Progenitor cell of endocrine pancreas (in vitro differentiated cells): ENCODE measurements at regions not wholly inside any gene's neighbourhood (a gene's known extent, or its start where the extent isn't known, plus 50 kb on each side); places are given as distances from the start of the nearest gene placed in this dataset.
"Not testable (repeated sequence)": the region's sequence is repeated elsewhere in the genome, so short reads cannot be mapped to it uniquely, and the experiment has no call there.

Experiments used
- DNase-seq: peaks from one replicate; pipeline ENCODE4 v3.0.0; 2021; ENCODE audit warnings: low spot score; ENCODE audit not compliant: unreplicated experiment
- H3K27ac Mint-ChIP-seq: 2 replicates; pipeline ENCODE4 v1.8.0; 2021; ENCODE audit warnings: mild to moderate bottlenecking, moderate library complexity, mixed read lengths
- H3K27me3 Mint-ChIP-seq: 2 replicates; pipeline ENCODE4 v1.8.0; 2021; ENCODE audit warnings: mixed read lengths
- H3K36me3 Mint-ChIP-seq: 2 replicates; pipeline ENCODE4 v1.8.0; 2022; ENCODE audit warnings: mixed read lengths; ENCODE audit not compliant: insufficient read depth
- H3K4me1 Mint-ChIP-seq: 2 replicates; pipeline ENCODE4 v1.8.0; 2021; ENCODE audit warnings: low read depth, mixed read lengths
- H3K4me3 Mint-ChIP-seq: 2 replicates; pipeline ENCODE4 v1.8.0; 2021; ENCODE audit warnings: low read depth, mild to moderate bottlenecking, moderate library complexity, mixed read lengths
- H3K9me3 Mint-ChIP-seq: 2 replicates; pipeline ENCODE4 v1.8.0; 2021; ENCODE audit warnings: low read depth, mixed read lengths
- CTCF ChIP-seq: fragments of 200-600 bp; sonication (generic); IDR thresholded peaks from one replicate; pipeline ENCODE4 v1.5.0; 2021; ENCODE audit warnings: antibody characterized with exemption, mild to moderate bottlenecking; ENCODE audit not compliant: unreplicated experiment

GRCh38 chr6:11450037-11450436, 87.5 kb upstream of the TMEM170B start:
- Mint-ChIP-seq H3K9me3 (peaks cover 17% of the 10 kb centered on the region), H3K36me3 (no peaks in the 10 kb centered on the region), H3K4me1 (no peaks in the 10 kb centered on the region), H3K4me3 (no peak overlapping the region), H3K27ac (peak overlapping the region; percentile 8), H3K27me3 (peaks cover 8% of the 10 kb centered on the region)
- TF ChIP-seq CTCF = no peak
- DNase-seq = no peak

GRCh38 chr6:11449408-11449807, 88.1 kb upstream of the TMEM170B start:
- DNase-seq = no peak
- Mint-ChIP-seq H3K4me1 (no peaks in the 10 kb centered on the region), H3K9me3 (peaks cover 20% of the 10 kb centered on the region), H3K27ac (no peak overlapping the region), H3K4me3 (no peak overlapping the region), H3K36me3 (no peaks in the 10 kb centered on the region), H3K27me3 (peaks cover 2% of the 10 kb centered on the region)
- no peak for TF ChIP-seq CTCF

- Mint-ChIP-seq H3K4me1 (no peaks in the 10 kb centered on the region), H3K27me3 (no peaks in the 10 kb centered on the region), H3K9me3 (peaks cover 16% of the 10 kb centered on the region), H3K4me3 (no peak overlapping the region), H3K36me3 (no peaks in the 10 kb centered on the region), H3K27ac (no peak overlapping the region)
- DNase-seq = no peak
- no peak for TF ChIP-seq CTCF
These were observed 89.5 kb upstream of the TMEM170B start for GRCh38 chr6:11448038-11448437.

GRCh38 chr6:11447265-11447664, 90.3 kb upstream of the TMEM170B start:
- H3K27ac Mint-ChIP-seq = no peak overlapping the region
- H3K4me1 Mint-ChIP-seq = no peaks in the 10 kb centered on the region
- H3K4me3 Mint-ChIP-seq = no peak overlapping the region
- H3K9me3 Mint-ChIP-seq = peaks cover 15% of the 10 kb centered on the region
- no peaks in the 10 kb centered on the region for H3K36me3 Mint-ChIP-seq
- TF ChIP-seq CTCF = no peak
- no peak for DNase-seq
- H3K27me3 Mint-ChIP-seq = no peaks in the 10 kb centered on the region

- Mint-ChIP-seq H3K9me3 (peaks cover 18% of the 10 kb centered on the region), H3K4me3 (no peak overlapping the region), H3K4me1 (no peaks in the 10 kb centered on the region), H3K27ac (no peak overlapping the region), H3K36me3 (no peaks in the 10 kb centered on the region), H3K27me3 (no peaks in the 10 kb centered on the region)
- TF ChIP-seq CTCF = no peak
- DNase-seq = no peak
These were observed 92.4 kb upstream of the TMEM170B start for GRCh38 chr6:11445146-11445545.

- H3K4me3 Mint-ChIP-seq, H3K27me3 Mint-ChIP-seq, H3K4me1 Mint-ChIP-seq: not testable (repeated sequence)
These were observed 94.4 kb upstream of the TMEM170B start for GRCh38 chr6:11443125-11443524.

More at GRCh38 chr6:11443125-11443524, 94.4 kb upstream of the TMEM170B start:
- H3K36me3 Mint-ChIP-seq, H3K27ac Mint-ChIP-seq, DNase-seq: not testable (repeated sequence)
- peaks cover 15% of the 10 kb centered on the region for H3K9me3 Mint-ChIP-seq
